GM13977 (cell line): ENCODE measurements at regions not wholly inside any gene's neighbourhood (a gene's known extent, or its start where the extent isn't known, plus 50 kb on each side); places are given as distances from the start of the nearest gene placed in this dataset.

Experiments used
- DNase-seq: peaks from one replicate; pipeline ENCODE4 v3.0.0; 2012; ENCODE audit warnings: low spot score
- CTCF ChIP-seq: IDR thresholded peaks from 2 replicates; pipeline ENCODE4 v1.5.1; 2012; ENCODE audit warnings: mild to moderate bottlenecking, control low read depth; ENCODE audit not compliant: insufficient read depth; ENCODE audit errors: extremely low read depth, missing control alignments
- in situ Hi-C: fragments of 300-500 bp; cut with MboI; formaldehyde crosslinking; loops from one replicate; pipeline ENCODE4 v1.12.0; 2022; ENCODE audit warnings: low sequenced_read_pairs, low pct_unique_long_range_greater_than_20kb, mixed read lengths, inconsistent platforms; ENCODE audit not compliant: unreplicated experiment

GRCh38 chr4:10963958-10964703, 279.6 kb upstream of the CLNK start:
- in situ Hi-C loops = no loop called here
- no peak for DNase-seq
- TF ChIP-seq CTCF = no peak

DNA sequence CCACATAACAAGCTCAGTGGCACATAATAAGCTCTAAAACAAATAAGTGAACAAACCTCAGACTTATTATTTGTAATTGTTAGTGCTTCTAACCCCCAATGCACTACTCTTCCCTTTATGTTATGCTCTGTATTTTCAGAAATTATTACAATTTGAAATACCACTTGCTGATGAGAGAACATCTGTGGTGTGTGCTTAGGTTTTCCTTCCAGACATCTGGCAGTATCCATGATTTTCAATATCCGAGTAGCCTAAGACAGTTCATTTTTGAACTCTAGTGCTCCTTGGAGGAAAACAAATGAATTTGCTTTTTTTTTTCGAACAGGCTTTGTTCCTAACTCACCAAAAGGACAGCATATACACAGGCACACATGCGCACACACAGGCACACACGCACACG, 278.7 kb upstream of the CLNK start:
- no peak for DNase-seq
- no peak for TF ChIP-seq CTCF
- in situ Hi-C loops = no loop called here

GRCh38 chr4:10962246-10962645, 277.7 kb upstream of the CLNK start:
- in situ Hi-C loops = no loop called here
- TF ChIP-seq CTCF = no peak
- no peak for DNase-seq

GRCh38 chr4:10960389-10960788, 275.8 kb upstream of the CLNK start:
- DNase-seq = no peak
- TF ChIP-seq CTCF = no peak
- in situ Hi-C loops = no loop called here

- no peak for DNase-seq
- in situ Hi-C loops = no loop called here
- TF ChIP-seq CTCF = no peak
These were observed 275.0 kb upstream of the CLNK start for GRCh38 chr4:10959586-10959985.

DNA sequence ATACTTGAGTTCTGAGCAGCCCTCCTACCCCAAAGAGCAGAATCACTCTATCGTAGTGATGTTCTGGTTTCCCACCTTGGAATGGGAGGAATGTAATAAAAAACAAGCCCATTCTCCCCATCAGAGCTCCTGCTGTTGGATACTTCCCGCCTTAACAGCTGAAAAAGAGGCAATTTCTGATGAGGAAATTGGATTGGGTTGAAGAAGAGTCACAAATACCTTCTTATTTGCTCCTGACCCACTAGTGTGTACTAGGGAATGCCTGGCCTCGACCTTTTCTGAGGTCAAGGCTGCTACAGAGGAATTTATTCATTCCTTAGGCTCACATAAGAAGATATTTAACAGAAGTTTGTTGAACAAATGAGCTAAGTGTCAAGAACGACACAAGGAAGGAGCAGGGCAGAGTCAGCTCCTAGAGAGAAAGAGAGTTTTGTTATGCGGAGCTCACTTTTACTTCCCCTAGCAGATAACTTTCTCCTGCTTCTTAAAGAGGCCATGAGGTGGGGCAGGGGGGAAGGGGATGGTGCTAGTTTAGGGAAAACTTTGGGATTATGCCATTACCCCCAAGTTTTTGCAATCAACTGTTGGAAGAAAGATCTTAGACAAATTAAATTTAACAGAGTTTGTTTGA, 273.8 kb upstream of the CLNK start:
- DNase-seq = no peak
- in situ Hi-C loops = no loop called here
- TF ChIP-seq CTCF = no peak

DNA sequence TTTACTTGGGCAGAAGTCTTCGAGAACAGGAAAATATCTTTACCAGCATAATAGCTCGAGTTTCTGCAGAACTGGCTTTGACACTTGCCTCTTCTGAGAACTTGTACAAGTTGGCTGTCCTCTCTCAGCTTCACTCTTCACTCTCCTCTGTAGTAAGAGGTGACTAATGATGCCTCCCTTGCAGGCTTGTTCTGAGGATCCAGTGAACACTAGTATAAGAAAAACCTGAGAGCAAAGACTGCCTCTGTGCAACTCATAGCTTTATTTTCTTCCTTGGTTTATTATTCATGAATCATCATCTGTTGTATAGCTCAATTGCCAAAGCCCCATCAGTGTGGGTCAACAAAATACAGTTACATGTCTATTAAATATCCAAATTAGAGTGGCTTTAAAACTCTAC, 266.7 kb upstream of the CLNK start:
- in situ Hi-C loops = no loop called here
- TF ChIP-seq CTCF = no peak
- DNase-seq = no peak
